ENCODE measurements at regions not wholly inside any gene's neighbourhood (a gene's known extent, or its start where the extent isn't known, plus 50 kb on each side); places are given as distances from the start of the nearest gene placed in this dataset.

DNA sequence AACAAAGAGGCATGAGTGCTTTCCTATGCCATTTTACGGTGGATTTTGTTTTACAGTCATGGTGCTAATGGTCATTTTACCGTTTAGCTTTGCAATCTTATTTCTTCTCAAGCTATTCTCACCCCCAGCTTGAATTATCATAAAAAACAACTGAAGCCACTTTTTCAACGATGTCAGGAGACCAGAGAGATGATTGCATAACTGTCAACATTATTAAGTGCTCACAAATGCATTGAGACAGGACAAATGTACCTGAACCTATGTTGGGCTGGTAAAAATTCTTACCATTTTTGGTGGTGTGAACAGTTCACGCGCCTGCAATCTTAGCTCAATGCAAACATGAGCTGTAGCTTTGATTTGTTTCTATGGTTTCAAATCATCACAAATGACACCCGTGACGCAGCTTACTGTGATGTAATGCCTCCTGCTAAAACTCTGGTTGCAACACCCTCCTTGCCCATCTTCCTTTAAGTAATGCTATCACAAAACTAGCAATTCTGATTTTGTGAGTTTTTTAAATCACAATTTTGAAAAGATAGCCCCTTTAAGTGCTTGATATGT is 104.4 kb downstream of the UCHL5 start:
- TF ChIP-seq, protein P1, sequence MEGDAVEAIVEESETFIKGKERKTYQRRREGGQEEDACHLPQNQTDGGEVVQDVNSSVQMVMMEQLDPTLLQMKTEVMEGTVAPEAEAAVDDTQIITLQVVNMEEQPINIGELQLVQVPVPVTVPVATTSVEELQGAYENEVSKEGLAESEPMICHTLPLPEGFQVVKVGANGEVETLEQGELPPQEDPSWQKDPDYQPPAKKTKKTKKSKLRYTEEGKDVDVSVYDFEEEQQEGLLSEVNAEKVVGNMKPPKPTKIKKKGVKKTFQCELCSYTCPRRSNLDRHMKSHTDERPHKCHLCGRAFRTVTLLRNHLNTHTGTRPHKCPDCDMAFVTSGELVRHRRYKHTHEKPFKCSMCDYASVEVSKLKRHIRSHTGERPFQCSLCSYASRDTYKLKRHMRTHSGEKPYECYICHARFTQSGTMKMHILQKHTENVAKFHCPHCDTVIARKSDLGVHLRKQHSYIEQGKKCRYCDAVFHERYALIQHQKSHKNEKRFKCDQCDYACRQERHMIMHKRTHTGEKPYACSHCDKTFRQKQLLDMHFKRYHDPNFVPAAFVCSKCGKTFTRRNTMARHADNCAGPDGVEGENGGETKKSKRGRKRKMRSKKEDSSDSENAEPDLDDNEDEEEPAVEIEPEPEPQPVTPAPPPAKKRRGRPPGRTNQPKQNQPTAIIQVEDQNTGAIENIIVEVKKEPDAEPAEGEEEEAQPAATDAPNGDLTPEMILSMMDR (IDR thresholded peaks at IDR 0.05; ENCODE audit: low read length), result no peak
- no peak for TF ChIP-seq EZH2 (optimal IDR thresholded peaks at IDR 0.05; ENCODE audit: low read depth, low read length)
- no peak for TF ChIP-seq EZH2phosphoT487 (IDR thresholded peaks at IDR 0.05; ENCODE audit: low read length)
